HG02970 (cell line): ENCODE measurements at regions not wholly inside any gene's neighbourhood (a gene's known extent, or its start where the extent isn't known, plus 50 kb on each side); places are given as distances from the start of the nearest gene placed in this dataset.
A peak's percentile ranks its signal among the peaks of the same experiment; 100 is the strongest.

Experiments
- ATAC-seq: cut with Tn5 transposase; IDR thresholded peaks from one replicate; pipeline ENCODE4 v1.9.1; 2021; ENCODE audit warnings: mild to moderate bottlenecking, moderate library complexity, moderate number of reproducible peaks; ENCODE audit not compliant: unreplicated experiment, low FRiP score

- ATAC-seq = no peak
Observed at GRCh38 chr5:60209146-60209840, 315.8 kb upstream of the PDE4D start.

DNA sequence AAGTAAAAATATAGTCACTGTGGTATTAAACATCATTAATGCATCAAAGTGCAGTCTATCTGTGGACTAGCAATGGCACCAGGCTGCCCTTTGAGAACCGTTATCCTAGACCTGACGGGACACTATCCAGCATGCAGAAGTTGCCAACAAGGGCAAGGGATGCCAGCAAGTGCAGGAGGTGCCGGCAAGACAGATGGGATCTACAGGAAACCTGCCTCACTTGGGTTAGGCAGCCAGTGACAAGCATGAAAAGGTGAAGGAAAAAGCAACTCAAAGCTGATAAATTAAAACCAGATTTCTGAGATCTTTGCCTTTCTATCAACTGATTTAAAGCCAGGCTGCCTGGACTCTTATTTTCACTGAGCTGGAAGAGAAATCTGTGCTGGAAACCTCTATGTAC, 315.2 kb upstream of the PDE4D start:
- no peak for ATAC-seq

DNA sequence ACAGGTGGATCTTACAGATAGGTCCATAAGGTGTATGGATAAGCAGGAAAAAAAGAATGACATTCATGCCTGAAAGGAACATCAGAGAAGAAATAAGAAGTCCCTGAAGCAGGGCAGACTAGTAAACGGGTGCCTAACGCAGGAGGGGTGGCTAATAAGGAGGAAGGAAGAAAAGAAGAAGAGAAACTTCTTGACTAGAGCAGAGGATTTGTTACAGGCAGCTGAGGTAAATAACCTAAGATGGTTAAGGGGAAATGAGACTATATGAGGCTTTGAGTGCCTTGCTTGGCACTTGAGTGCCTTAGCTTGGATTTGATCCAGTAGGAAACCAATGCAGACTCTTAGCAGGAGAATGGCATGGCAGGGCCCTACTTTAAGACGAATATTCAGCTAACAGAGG, 313.5 kb upstream of the PDE4D start:
- ATAC-seq = peak; percentile 74

DNA sequence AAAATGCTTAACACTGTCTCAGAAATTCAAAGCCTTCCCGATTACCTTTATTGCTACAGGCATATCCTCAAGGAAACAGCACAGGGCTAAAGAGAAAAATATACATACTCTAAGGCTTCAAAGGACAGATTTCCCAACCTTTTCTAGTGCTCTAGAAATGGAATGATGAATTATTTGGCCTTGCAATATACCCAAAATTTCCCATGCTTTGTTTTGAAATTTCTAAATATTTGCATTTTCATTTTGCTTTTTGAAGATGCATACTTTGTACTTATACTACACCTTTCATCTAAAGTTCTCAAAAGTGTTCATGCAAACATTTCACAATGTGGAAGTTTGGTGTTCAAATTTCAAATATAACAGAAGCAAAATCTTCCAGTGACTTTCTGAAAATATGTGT, 312.7 kb upstream of the PDE4D start:
- ATAC-seq = no peak

DNA sequence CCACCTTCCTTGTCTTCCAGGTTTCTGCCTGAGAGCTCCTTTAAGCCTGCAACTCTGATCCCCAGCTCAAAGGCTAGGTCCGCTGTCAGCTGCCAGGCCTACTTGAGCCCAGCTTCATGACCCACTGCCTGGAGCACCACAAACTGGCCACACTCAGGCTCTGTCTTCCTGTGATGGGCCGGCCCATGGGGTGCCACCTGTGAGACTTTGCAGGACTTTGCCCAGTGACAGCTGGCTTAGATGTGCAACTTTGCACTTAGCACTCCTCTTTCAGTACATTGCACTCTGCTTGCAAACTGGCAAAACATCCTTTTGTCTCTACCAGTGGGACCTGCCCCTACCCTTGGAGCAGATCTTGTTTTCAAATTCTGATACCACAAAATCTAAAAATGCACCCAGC, 311.5 kb upstream of the PDE4D start:
- ATAC-seq = no peak

DNA sequence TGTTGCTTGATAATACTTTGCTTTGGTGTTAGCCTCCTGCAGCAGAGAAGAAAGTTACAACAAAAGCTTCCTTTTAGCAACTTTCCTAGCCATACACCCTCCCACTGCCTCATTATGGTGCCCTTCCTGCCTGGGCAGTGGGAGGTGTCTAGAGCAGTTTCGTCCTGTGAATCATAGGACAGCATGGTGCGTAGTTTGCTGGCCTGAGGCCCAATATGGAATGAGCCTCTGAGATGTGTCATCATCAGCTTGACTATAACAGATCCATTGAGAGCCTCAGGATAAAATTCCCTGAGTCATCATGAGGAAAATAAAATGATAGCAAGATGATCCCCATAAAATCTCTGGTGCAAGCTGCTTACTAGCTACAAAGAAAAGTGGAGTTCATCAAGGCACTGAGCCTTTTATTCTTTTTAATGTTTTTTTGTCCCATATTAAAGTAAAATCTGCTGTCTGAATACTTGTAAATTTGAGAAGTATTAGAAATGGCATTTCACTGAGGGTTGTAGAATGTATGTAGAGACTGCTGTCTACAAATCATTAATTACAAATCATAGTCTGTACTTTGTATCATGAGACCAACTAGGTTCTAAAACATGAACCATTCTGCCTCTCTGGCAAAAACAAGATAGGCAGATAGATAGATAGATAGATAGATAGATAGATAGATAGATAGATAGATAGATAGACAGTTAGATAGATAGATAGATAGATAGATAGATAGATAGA, 303.0 kb upstream of the PDE4D start:
- no peak for ATAC-seq

DNA sequence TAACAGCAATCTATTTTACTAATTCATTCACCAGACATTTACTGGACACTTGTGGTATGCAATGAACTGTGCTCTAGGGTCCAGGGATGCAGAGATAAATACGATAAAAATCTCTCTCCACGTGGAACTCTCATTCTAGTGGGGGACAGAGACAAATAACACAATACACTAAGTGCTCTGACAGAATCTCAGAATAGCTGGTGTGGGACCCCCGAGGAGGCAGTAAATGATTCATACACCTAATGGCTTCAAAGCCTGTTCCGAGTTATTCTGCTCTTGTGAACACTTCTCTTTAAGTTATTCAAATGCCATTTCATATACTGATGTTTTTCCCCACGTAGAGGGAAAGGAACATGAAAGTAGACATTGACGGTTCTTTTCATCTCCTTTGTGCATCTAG, 302.0 kb upstream of the PDE4D start:
- no peak for ATAC-seq

- no peak for ATAC-seq
Observed at GRCh38 chr5:60195083-60195482, 301.6 kb upstream of the PDE4D start.

GRCh38 chr5:60185231-60186099, 291.9 kb upstream of the PDE4D start:
- no peak for ATAC-seq

- ATAC-seq = no peak
Observed at GRCh38 chr5:60184606-60185005, 291.1 kb upstream of the PDE4D start.

- ATAC-seq = peak; percentile 63
Observed at GRCh38 chr5:60183881-60184280, 290.4 kb upstream of the PDE4D start.

- no peak for ATAC-seq
Observed at GRCh38 chr5:60178101-60178500, 284.6 kb upstream of the PDE4D start.

DNA sequence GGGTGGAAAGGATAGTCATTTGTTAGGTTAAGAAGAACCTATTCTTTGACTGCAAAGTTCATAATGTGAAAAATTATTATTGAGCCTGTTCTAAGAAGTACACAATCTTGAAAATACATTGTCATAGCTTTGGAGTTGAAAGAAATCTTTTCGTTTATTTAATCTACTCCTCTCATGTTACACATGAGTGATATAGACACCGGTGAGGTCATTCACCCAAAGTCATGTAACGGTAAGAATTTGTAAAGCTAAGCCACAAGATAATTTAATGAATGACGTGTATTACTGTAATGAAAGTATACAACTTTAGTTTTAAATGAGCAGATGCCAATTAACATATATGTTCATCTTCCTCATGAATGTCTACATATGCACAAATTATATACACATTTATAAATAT, 284.1 kb upstream of the PDE4D start:
- no peak for ATAC-seq

- no peak for ATAC-seq
Observed at GRCh38 chr5:60173667-60174066, 280.1 kb upstream of the PDE4D start.

DNA sequence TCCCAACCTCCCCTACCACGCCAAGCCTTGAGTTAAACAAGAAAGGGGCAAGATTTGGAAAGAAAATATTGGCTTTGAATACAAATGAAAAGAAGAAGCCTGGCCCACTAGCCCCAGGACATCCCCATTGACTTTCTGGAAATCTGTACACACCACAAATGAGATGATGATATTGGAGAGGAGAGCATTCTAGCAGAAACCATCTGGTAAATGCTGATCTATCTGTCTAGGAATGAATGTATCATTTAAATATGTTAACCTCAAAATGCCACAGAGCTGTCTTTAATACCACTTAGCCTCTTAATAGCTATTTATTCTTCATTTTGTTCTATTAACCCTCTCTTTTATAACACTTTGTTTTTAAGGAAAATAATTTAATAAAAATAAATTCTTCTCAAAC, 270.2 kb upstream of the PDE4D start:
- ATAC-seq = no peak

- ATAC-seq = no peak
Observed at GRCh38 chr5:60162441-60162840, 268.9 kb upstream of the PDE4D start.

GRCh38 chr5:60161340-60161934, 267.9 kb upstream of the PDE4D start:
- ATAC-seq = peak; percentile 74

DNA sequence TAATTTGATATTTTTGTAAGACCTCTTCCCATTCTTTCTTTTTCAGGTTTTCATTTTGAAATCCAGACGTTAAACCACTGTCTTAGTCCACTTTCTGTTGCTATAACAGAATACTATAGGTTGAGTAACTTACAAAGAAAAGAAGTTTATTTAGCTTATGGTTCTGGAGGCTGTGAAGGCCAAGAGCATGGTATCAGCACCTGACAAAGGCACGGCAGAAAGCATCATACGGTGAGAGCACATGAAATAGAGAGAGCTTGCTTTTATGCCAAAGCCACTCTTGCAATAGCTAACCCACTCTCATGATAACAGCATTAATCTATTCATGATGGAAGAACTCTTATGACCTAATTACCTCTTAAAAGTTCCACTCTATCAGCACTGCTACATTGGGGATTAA, 255.6 kb upstream of the PDE4D start:
- ATAC-seq = no peak

GRCh38 chr5:60148366-60148765, 254.8 kb upstream of the PDE4D start:
- no peak for ATAC-seq

DNA sequence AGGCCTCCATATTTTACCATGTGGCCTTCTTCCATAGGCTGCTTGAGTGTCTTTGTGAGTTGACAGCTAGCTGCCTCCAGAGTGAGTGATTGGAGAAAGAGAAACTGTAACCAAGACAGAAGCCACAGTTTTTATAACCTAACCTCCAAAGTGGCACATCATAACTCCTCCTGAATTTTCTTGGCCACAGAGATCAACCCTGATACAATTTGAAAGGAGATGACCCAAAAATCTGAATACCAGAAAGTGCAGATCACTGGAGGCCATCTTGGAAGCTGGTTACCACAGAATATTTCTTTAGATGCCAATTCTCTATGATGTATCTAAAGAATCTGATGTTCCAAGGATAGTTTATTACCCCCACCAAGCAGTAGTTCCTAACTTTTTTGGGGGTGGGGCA, 254.3 kb upstream of the PDE4D start:
- no peak for ATAC-seq
